ENCODE measurements at regions not wholly inside any gene's neighbourhood (a gene's known extent, or its start where the extent isn't known, plus 50 kb on each side); places are given as distances from the start of the nearest gene placed in this dataset.
"Not testable (repeated sequence)": the region's sequence is repeated elsewhere in the genome, so short reads cannot be mapped to it uniquely, and the experiment has no call there.

DNA sequence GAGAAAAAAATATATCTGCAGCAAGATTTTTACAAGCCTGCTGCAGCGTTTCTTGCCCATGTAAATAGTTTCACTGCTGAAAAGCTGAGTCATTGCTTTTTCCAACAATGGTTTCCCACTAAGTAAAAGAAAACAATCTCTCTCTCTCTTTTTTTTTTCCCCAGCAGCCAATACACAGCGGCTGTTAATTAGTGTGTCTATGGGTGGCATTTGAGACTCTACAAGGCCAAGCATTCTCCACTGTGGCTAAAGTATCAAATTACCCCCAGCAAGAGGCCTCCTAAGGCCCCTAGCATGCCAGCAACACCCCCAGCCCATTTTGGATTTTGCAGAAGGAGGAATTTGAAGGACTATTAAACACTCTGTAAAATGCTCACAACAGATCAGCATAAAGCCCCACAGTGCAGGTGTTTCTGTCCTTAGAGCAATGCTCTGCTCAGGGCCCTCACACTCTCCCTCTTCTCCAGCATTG lies 837.4 kb downstream of the TRIML1 start:
- DNase-seq: no peak

- not testable (repeated sequence) for DNase-seq
Observed at GRCh38 chr4:188977232-188977631, 838.0 kb downstream of the TRIML1 start.

DNA sequence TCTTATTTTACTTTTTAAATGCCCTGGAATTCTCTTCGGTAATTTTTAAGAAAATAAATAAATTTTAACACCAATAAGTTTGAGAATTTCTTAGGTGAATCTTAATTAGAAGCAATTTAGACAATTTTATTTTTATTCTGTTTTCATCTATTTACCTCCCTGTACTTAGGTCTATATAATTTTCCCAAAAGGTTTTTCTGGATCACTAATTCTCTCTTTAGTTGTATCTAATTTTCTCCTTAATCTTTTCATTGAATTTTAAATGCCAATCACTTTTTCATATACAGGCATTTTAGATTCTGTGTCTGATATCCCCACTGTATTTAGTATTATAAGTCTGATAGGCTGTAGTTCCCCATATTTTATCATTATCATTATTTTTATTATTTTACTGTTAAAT lies 845.3 kb downstream of the TRIML1 start:
- no peak for DNase-seq

DNA sequence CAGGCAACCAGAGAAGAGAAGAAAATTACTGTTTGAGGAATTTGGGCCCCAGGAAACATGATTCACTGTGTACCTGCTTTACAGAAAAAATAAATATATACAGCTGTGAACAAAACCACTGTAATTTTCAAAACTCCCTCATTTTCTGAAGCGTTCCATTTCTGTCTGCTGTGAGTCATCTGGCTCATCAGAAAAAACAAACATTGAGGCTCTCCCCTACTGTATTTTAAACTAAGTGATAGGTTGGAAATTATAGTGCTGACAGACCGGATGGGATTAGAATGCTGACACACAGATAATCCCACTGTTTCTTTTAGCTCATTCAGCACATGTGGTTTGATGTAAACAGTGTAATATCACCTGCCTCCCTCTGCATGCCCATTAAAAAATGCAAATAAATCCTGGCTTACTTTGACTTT lies 847.0 kb downstream of the TRIML1 start:
- DNase-seq: no peak

GRCh38 chr4:188987011-188987410 lies 847.8 kb downstream of the TRIML1 start:
- no peak for DNase-seq

DNA sequence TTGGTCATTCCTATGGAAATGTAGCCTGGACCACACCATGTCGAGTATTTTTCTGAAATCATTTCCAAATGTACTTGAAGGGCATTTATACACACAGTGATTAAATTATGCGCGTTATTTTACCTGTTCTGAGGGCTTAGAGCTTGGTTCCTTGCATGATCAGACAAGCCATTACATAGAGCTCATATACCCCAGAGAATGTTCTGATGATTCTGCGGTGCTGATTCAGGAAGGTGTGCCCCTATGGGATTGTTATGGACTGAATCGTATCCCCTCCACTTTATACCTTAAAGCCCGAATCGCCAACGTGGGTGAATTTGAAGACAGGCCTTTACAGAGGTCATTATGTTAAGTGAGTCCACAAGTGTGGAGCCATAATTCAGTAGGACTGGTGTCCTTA lies 848.9 kb downstream of the TRIML1 start:
- no peak for DNase-seq

DNA sequence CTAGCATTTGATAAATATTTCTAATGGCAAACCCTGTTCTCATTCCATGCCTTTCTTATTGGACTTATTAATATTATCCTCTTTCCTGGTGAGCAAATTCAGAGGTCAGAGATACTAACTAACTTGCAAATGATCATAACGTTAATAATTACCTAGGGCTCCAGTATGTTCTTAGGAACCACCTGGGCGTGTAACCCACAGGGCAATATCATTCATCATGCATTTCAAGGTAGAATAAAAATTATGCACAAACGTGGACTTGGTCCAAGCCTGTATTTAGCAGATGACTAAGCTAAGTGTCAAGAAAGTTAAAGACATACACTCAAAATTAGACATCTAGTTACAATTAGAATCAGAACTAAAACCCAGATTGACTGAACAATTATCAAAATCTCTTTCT lies 850.1 kb downstream of the TRIML1 start:
- DNase-seq: no peak

- DNase-seq: no peak
Observed at GRCh38 chr4:188992706-188993105, 853.5 kb downstream of the TRIML1 start.

DNA sequence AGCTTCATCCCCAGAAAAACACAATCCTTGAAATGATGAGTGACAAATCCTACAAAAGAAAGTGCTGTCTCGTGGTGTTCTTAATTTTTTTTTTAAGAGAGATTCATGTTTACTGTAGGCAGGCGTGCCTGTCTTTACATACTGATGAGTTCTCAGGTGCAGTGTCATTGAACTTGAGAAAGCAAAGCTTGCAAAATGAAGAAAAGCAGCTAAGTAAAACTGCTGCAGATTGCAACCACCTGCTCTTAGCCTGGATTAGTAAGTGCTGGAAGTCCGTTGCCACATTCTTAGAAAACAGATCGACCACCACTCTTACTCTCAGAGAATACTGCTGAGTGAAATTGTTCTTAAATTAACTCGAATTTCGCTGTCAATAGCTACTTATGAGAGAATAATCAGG lies 854.6 kb downstream of the TRIML1 start:
- DNase-seq: no peak

GRCh38 chr4:189001283-189001970 lies 862.2 kb downstream of the TRIML1 start:
- DNase-seq: no peak

- no peak for DNase-seq
Observed at GRCh38 chr4:189001971-189002450, 862.8 kb downstream of the TRIML1 start.

- DNase-seq: no peak
Observed at GRCh38 chr4:189002475-189002874, 863.2 kb downstream of the TRIML1 start.

- DNase-seq: not testable (repeated sequence)
Observed at GRCh38 chr4:189010452-189011217, 871.4 kb downstream of the TRIML1 start.

DNA sequence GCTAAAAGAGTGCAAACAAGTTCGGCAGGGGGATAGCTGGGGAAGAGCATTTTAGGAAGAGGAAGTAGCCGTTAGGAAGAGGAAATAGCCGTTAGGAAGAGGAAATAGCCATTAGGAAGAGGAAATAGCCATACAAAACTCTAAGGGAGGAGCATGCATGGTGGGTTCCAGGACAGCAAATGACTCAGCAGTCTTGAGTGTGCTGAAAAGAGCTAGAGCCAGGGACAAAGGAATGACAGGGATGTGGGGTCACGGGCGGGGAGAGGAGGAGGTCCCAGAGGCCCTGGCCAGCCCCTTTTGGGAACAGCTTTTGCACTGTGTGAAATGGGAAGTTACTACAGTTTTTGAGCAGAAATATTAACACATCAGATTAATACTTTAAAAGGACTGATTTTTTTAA lies 882.6 kb downstream of the TRIML1 start:
- no peak for DNase-seq

GRCh38 chr4:189022440-189023035 lies 883.3 kb downstream of the TRIML1 start:
- DNase-seq: no peak

DNA sequence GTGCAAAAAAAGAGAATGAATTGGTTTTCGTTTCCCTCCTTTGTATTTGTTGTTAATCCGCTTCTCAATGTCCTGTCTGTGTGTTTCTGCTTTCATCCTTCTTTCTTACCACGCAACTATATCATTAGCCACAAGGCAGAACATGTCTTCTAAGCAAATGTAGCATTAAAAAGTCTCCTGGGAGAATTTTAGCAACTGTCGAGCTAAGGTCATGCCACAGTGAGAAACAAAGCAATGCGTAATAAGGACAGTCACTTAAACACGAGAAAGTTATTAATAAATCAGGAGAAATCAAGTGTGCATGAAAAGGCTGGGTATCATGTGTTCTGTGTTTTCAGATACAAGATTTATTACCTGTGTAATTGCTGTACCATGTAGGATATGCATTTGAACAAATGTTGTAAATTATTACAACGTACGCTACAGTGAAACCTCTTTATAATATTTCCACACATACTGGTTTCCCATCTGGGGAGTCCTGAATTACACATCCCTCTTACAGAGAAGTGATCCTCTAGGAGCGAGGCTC lies 890.8 kb downstream of the TRIML1 start:
- DNase-seq: no peak

GRCh38 chr4:189032606-189033338 lies 893.5 kb downstream of the TRIML1 start:
- no peak for DNase-seq

- DNase-seq: no peak
Observed at GRCh38 chr4:189033801-189034347, 894.6 kb downstream of the TRIML1 start.

DNA sequence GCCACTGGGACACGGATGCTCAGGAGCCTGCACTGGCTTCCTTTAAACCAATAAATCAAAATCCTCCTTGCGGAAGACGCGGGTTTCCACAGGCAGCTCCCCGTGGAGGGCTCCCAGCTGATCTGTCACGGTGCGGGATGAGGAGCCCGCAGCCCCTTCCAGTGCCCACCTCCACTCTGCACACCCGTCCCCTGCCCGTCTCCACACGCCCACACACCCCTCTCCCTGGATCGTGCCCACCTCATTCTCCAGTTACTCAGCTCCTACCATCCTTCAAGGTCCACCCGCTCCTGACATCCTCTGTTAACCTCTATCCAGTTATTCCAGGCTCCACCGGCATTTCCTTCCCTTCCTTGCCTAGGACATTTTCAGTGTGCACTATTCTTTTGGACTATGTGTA lies 895.9 kb downstream of the TRIML1 start:
- DNase-seq: no peak

- DNase-seq: no peak
Observed at GRCh38 chr4:189035654-189036053, 896.4 kb downstream of the TRIML1 start.

DNA sequence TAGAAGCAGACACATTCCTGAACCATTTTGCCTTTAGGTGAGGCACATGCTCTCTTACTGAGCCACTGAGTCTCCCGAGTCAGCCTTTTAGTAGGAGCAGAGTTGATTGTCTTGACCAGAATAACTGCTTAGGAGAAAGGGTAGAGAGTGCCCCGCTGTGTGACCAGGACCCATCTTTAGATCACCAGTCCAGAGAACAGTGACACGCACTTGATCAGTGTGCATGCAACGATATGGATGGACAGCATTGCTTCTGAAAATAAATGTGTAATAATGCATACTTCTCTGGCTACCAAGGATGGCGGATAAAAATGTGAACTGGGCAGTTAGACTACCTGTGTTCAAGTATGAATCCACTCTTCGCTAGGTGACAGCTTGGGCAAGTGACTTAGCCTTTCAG lies 897.7 kb downstream of the TRIML1 start:
- DNase-seq: no peak

DNA sequence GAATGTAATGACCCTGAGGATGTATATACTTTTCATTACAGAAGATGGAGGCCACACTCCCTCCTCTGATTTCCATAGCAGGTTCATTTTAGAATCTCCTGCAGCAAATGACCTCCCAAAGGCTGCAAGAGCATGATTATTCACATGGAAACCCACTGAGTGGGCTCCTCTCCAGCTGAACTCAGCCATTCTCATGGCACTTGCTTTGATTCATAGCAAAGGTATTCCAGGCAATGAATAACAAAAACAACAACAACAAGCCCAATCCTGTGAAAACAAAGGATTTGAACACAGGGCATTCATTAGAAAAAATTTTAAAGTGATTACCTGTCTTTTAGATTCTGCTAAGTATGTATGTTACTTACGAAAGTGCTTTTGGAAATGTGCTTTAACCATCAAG lies 894.0 kb upstream of the FRG1 start:
- no peak for DNase-seq

GRCh38 chr4:189048119-189048518 lies 892.6 kb upstream of the FRG1 start:
- DNase-seq: no peak

Measured in GF-D8 (cell line).